ENCODE measurements at regions not wholly inside any gene's neighbourhood (a gene's known extent, or its start where the extent isn't known, plus 50 kb on each side); places are given as distances from the start of the nearest gene placed in this dataset.
A peak's percentile ranks its signal among the peaks of the same experiment; 100 is the strongest.

GRCh38 chr11:113540416-113541330 is 65.5 kb upstream of the DRD2 start:
- TF ChIP-seq CTCF (conservative IDR thresholded peaks at IDR 0.05; ENCODE audit: low read length) (0 out of 2 replicates have a peak, but pooled peaks have one; percentile 22), EZH2phosphoT487 (IDR thresholded peaks at IDR 0.05; ENCODE audit: borderline replicate concordance, low read depth, low read length) (no peak)

Measured in OCI-LY7 (cell line).